Esophagus squamous epithelium (tissue), 4 donors: ENCODE measurements at regions not wholly inside any gene's neighbourhood (a gene's known extent, or its start where the extent isn't known, plus 50 kb on each side); places are given as distances from the start of the nearest gene placed in this dataset.

ENCODE experiments used
- POLR2A ChIP-seq, 4 donors: fragments of 450-650 bp; IDR thresholded peaks; one replicate each; pipeline ENCODE4 v1.6.1; 2017; ENCODE audit warnings: antibody characterized with exemption in 4 of 4, mild to moderate bottlenecking in 4 of 4, moderate library complexity in 3 of 4
- TF ChIP-seq, protein P1 (sequence below), 6 experiments: fragments of 450-650 bp in 4 of 6; fragments of 200-600 bp in 2 of 6; sonication (generic) in 2 of 6; IDR thresholded peaks; one replicate each; pipeline ENCODE4 v1.5.1; 2016 to 2019; ENCODE audit warnings: antibody characterized with exemption in 6 of 6, mild to moderate bottlenecking in 4 of 6, moderate library complexity in 4 of 6

GRCh38 chr5:21221616-21222015 lies 1233.6 kb upstream of the CDH18 start:
- TF ChIP-seq POLR2A (IDR thresholded peaks at IDR 0.05): no peak
- TF ChIP-seq, protein P1, sequence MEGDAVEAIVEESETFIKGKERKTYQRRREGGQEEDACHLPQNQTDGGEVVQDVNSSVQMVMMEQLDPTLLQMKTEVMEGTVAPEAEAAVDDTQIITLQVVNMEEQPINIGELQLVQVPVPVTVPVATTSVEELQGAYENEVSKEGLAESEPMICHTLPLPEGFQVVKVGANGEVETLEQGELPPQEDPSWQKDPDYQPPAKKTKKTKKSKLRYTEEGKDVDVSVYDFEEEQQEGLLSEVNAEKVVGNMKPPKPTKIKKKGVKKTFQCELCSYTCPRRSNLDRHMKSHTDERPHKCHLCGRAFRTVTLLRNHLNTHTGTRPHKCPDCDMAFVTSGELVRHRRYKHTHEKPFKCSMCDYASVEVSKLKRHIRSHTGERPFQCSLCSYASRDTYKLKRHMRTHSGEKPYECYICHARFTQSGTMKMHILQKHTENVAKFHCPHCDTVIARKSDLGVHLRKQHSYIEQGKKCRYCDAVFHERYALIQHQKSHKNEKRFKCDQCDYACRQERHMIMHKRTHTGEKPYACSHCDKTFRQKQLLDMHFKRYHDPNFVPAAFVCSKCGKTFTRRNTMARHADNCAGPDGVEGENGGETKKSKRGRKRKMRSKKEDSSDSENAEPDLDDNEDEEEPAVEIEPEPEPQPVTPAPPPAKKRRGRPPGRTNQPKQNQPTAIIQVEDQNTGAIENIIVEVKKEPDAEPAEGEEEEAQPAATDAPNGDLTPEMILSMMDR (IDR thresholded peaks at IDR 0.05): no peak
